ENCODE measurements at regions not wholly inside any gene's neighbourhood (a gene's known extent, or its start where the extent isn't known, plus 50 kb on each side); places are given as distances from the start of the nearest gene placed in this dataset.
"Not testable (repeated sequence)": the region's sequence is repeated elsewhere in the genome, so short reads cannot be mapped to it uniquely, and the experiment has no call there.

DNA sequence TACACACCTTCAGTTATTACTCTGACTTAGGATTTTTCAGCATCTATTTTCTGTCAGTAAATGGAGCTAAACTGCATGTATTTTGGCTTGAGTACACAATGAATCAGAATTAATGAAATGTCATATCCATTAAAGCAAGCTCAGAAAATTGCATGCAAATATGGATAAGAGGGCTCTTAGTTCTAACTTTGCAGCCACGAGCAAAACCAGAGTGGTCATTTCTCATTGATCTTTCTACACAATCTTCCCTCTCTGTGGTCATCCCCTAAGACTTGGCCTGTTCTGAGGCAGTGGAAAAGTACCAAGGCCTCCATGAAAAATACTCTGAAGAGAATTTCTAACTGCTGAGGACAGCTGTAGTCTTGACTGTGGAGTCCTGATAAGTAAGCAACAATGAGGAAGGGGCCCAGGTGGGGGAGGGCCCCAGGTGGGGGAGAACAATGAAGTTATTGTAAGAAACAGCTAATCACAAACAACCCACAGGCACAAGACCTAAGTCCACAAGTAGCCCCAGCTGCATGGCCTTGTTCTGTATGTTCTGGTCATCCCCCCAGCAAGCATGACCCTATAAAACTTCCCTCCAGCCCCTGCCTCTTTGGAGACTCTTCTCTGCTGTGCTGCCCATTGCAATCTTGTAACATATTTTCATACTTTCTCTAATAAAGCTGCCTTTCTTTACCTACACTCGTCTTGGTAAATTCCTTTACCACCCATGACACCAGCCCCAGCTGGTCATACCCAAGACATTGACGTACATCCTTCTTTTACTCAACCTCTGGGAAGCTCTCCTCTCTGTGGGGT lies 230.3 kb downstream of the TDRD15 start:
- no peaks in the 10 kb centered on the region for H3K27me3 Mint-ChIP-seq
- ATAC-seq: no peak
- no peak overlapping the region for H3K4me3 Mint-ChIP-seq
- no peaks in the 10 kb centered on the region for H3K4me1 Mint-ChIP-seq
- H3K36me3 Mint-ChIP-seq: no peaks in the 10 kb centered on the region
- CTCF ChIA-PET: interaction anchor here (1.2 kb wide), 1 partner anchor 13 kb away, joined by 3 read pairs; no protein-coding TSS in a partner anchor
- H3K9me3 Mint-ChIP-seq (ENCODE audit: low read depth): peaks cover 2% of the 10 kb centered on the region
- H3K27ac Mint-ChIP-seq: no peak overlapping the region
- no peak for DNase-seq

GRCh38 chr2:21356086-21356856 lies 232.5 kb downstream of the TDRD15 start:
- Mint-ChIP-seq H3K27me3 (no peaks in the 10 kb centered on the region), H3K4me1 (no peaks in the 10 kb centered on the region), H3K4me3 (no peak overlapping the region), H3K27ac (no peak overlapping the region), H3K9me3 (ENCODE audit: low read depth) (peaks cover 5% of the 10 kb centered on the region), H3K36me3 (no peaks in the 10 kb centered on the region)
- CTCF ChIA-PET: no interaction called here
- DNase-seq (no peak), ATAC-seq (no peak)

- Mint-ChIP-seq H3K4me1 (no peaks in the 10 kb centered on the region), H3K9me3 (ENCODE audit: low read depth) (peaks cover 5% of the 10 kb centered on the region), H3K27ac (no peak overlapping the region), H3K27me3 (no peaks in the 10 kb centered on the region), H3K36me3 (no peaks in the 10 kb centered on the region), H3K4me3 (no peak overlapping the region)
- CTCF ChIA-PET: no interaction called here
- ATAC-seq (no peak), DNase-seq (no peak)
These were observed 233.1 kb downstream of the TDRD15 start for GRCh38 chr2:21356857-21357255.

GRCh38 chr2:21358976-21359375 lies 235.2 kb downstream of the TDRD15 start:
- Mint-ChIP-seq H3K4me3 (no peak overlapping the region), H3K4me1 (no peaks in the 10 kb centered on the region), H3K9me3 (ENCODE audit: low read depth) (peaks cover 5% of the 10 kb centered on the region), H3K27ac (no peak overlapping the region), H3K36me3 (no peaks in the 10 kb centered on the region), H3K27me3 (no peaks in the 10 kb centered on the region)
- DNase-seq (no peak), ATAC-seq (no peak)
- CTCF ChIA-PET: no interaction called here

- H3K27ac Mint-ChIP-seq: no peak overlapping the region
- no peaks in the 10 kb centered on the region for H3K36me3 Mint-ChIP-seq
- peaks cover 5% of the 10 kb centered on the region for H3K9me3 Mint-ChIP-seq (ENCODE audit: low read depth)
- no peak for DNase-seq
- no peaks in the 10 kb centered on the region for H3K4me1 Mint-ChIP-seq
- ATAC-seq: no peak
- no peak overlapping the region for H3K4me3 Mint-ChIP-seq
- CTCF ChIA-PET: no interaction called here
- H3K27me3 Mint-ChIP-seq: no peaks in the 10 kb centered on the region
These were observed 237.6 kb downstream of the TDRD15 start for GRCh38 chr2:21361384-21361783.

- no peak for DNase-seq
- CTCF ChIA-PET: no interaction called here
- no peak overlapping the region for H3K27ac Mint-ChIP-seq
These were observed 238.3 kb downstream of the TDRD15 start for GRCh38 chr2:21361957-21362486.

GRCh38 chr2:21363364-21363763 lies 239.6 kb downstream of the TDRD15 start:
- H3K4me3 Mint-ChIP-seq: no peak overlapping the region
- no peak overlapping the region for H3K27ac Mint-ChIP-seq
- no peaks in the 10 kb centered on the region for H3K4me1 Mint-ChIP-seq
- CTCF ChIA-PET: no interaction called here
- no peaks in the 10 kb centered on the region for H3K27me3 Mint-ChIP-seq
- H3K9me3 Mint-ChIP-seq (ENCODE audit: low read depth): peaks cover 5% of the 10 kb centered on the region
- H3K36me3 Mint-ChIP-seq: no peaks in the 10 kb centered on the region
- ATAC-seq (no peak), DNase-seq (no peak)

More at GRCh38 chr2:21361957-21362486, 238.3 kb downstream of the TDRD15 start:
- Mint-ChIP-seq H3K27me3 (no peaks in the 10 kb centered on the region), H3K4me3 (no peak overlapping the region), H3K36me3 (no peaks in the 10 kb centered on the region), H3K4me1 (no peaks in the 10 kb centered on the region), H3K9me3 (ENCODE audit: low read depth) (peaks cover 5% of the 10 kb centered on the region)
- no peak for ATAC-seq

- CTCF ChIA-PET: interaction anchor here (1.0 kb wide), 1 partner anchor 14 kb away, joined by 3 read pairs; no protein-coding TSS in a partner anchor
- H3K4me3 Mint-ChIP-seq: no peak overlapping the region
- no peak for ATAC-seq
- DNase-seq: no peak
- H3K4me1 Mint-ChIP-seq: no peaks in the 10 kb centered on the region
- no peaks in the 10 kb centered on the region for H3K27me3 Mint-ChIP-seq
- H3K27ac Mint-ChIP-seq: no peak overlapping the region
- H3K9me3 Mint-ChIP-seq (ENCODE audit: low read depth): peaks cover 2% of the 10 kb centered on the region
- no peaks in the 10 kb centered on the region for H3K36me3 Mint-ChIP-seq
These were observed 243.7 kb downstream of the TDRD15 start for GRCh38 chr2:21367421-21367820.

DNA sequence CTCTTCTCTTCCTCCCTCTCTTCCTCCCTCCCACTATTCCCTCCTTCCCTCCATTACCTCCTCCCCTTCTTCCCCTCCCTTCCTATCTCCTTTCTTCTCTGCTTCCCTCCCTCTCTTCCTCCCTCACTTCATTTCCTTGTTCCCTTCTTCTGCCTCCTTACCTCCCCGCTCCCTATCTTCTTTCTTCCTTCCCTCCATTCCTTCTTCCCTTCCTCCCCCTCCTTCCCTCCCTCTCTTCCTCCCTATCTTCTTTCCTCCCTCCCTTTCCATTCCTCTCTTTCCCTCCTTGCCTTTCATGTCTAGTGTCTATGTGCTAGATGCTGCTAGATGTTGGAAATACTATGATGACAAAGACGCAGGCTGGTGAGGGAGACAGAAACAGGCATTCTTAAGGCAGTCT lies 246.0 kb downstream of the TDRD15 start:
- Mint-ChIP-seq H3K9me3 (ENCODE audit: low read depth) (no peaks in the 10 kb centered on the region), H3K27ac (no peak overlapping the region), H3K4me1 (no peaks in the 10 kb centered on the region), H3K36me3 (no peaks in the 10 kb centered on the region), H3K27me3 (no peaks in the 10 kb centered on the region), H3K4me3 (no peak overlapping the region)
- ATAC-seq (no peak), DNase-seq (no peak)
- CTCF ChIA-PET: no interaction called here

GRCh38 chr2:21371499-21372003 lies 247.8 kb downstream of the TDRD15 start:
- Mint-ChIP-seq H3K27ac (no peak overlapping the region), H3K27me3 (no peaks in the 10 kb centered on the region), H3K36me3 (no peaks in the 10 kb centered on the region), H3K4me1 (no peaks in the 10 kb centered on the region), H3K9me3 (ENCODE audit: low read depth) (no peaks in the 10 kb centered on the region), H3K4me3 (no peak overlapping the region)
- CTCF ChIA-PET: no interaction called here
- no peak for DNase-seq
- no peak for ATAC-seq

- Mint-ChIP-seq H3K4me1 (no peaks in the 10 kb centered on the region), H3K4me3 (no peak overlapping the region), H3K27me3 (no peaks in the 10 kb centered on the region), H3K36me3 (no peaks in the 10 kb centered on the region), H3K27ac (no peak overlapping the region), H3K9me3 (ENCODE audit: low read depth) (no peaks in the 10 kb centered on the region)
- no peak for DNase-seq
- CTCF ChIA-PET: no interaction called here
- no peak for ATAC-seq
These were observed 248.9 kb downstream of the TDRD15 start for GRCh38 chr2:21372654-21373053.

GRCh38 chr2:21376864-21377263 lies 253.1 kb downstream of the TDRD15 start:
- no peak for DNase-seq
- ATAC-seq: no peak
- Mint-ChIP-seq H3K36me3 (no peaks in the 10 kb centered on the region), H3K27ac (no peak overlapping the region), H3K4me3 (no peak overlapping the region), H3K4me1 (no peaks in the 10 kb centered on the region), H3K9me3 (ENCODE audit: low read depth) (peaks cover 2% of the 10 kb centered on the region), H3K27me3 (no peaks in the 10 kb centered on the region)
- CTCF ChIA-PET: no interaction called here

DNA sequence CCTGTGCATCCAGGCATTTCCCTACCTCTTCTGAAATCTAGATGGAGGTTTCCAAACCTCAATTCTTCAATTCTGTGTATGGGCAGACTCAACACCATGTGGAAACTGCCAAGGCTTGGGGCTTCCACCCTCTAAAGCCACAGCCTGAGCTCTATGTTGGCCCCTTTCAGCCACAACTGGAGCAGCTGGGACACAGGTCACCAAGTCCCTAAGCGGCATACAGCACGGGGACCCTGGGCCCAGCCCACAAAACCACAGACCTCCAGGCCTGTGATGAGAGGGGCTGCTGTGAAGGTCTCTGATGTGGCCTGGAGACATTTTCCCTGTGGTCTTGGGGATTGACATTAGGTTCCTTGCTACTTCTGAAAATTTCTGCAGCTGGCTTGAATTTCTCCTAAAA lies 255.4 kb downstream of the TDRD15 start:
- Mint-ChIP-seq H3K4me3 (no peak overlapping the region), H3K27ac (no peak overlapping the region), H3K9me3 (ENCODE audit: low read depth) (peaks cover 2% of the 10 kb centered on the region), H3K4me1 (no peaks in the 10 kb centered on the region), H3K36me3 (no peaks in the 10 kb centered on the region), H3K27me3 (no peaks in the 10 kb centered on the region)
- no peak for DNase-seq
- no peak for ATAC-seq
- CTCF ChIA-PET: no interaction called here

GRCh38 chr2:21379668-21380067 lies 255.9 kb downstream of the TDRD15 start:
- H3K4me3 Mint-ChIP-seq; ATAC-seq; CTCF ChIA-PET; DNase-seq; H3K9me3 Mint-ChIP-seq (ENCODE audit: low read depth); H3K4me1 Mint-ChIP-seq; H3K27ac Mint-ChIP-seq; H3K27me3 Mint-ChIP-seq; H3K36me3 Mint-ChIP-seq: not testable (repeated sequence)

All from activated CD8-positive, alpha-beta memory T cell treated with anti-CD3 and anti-CD28 coated beads, Interleukin-2, amount 10 ng/mL, durations not matched to agents 7 days and 5 days (primary cell).